ENCODE measurements at regions not wholly inside any gene's neighbourhood (a gene's known extent, or its start where the extent isn't known, plus 50 kb on each side); places are given as distances from the start of the nearest gene placed in this dataset.

DNA sequence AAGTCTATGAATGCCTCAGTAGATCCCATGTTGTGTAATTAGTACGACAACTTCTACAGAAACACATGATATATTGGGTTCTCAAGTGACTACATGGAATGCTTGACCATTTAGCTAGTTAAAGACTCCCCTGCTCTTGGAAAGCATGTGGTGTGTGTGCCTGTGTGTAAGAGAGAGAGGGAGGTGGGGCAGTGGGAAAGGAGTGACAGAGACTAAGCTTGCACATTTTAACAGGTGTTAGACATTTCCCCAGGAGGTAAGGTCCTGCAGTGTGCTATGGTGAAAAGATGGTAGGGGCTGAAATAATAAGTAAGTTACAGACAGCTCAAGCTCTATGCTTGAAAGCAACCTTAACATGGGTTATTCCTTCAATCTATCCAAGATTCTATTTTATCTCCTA lies 241.7 kb upstream of the GHITM start:
- DNase-seq, result no peak

DNA sequence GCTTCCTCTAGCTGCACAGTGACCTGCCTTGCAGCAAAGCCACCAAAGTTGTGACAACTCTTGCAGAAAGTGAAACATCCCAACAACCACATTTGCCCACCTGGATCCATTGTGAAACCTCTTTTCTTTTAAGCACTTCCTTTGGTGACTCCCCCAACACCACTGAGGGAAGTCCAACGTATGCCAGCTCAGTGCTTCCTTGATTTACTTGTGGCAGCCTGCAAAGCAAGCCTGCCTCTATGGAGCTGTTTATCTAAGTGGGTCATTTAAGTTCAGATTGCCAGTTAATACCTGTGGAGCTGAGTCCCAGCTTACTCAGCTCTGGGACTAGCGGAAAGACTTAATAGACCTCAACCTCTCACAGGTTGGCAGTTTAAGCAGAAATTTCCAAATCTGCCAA lies 230.8 kb upstream of the GHITM start:
- DNase-seq, result no peak

GRCh38 chr10:83909001-83909400 lies 230.3 kb upstream of the GHITM start:
- DNase-seq, result no peak

GRCh38 chr10:83915801-83916200 lies 223.5 kb upstream of the GHITM start:
- DNase-seq, result no peak

DNA sequence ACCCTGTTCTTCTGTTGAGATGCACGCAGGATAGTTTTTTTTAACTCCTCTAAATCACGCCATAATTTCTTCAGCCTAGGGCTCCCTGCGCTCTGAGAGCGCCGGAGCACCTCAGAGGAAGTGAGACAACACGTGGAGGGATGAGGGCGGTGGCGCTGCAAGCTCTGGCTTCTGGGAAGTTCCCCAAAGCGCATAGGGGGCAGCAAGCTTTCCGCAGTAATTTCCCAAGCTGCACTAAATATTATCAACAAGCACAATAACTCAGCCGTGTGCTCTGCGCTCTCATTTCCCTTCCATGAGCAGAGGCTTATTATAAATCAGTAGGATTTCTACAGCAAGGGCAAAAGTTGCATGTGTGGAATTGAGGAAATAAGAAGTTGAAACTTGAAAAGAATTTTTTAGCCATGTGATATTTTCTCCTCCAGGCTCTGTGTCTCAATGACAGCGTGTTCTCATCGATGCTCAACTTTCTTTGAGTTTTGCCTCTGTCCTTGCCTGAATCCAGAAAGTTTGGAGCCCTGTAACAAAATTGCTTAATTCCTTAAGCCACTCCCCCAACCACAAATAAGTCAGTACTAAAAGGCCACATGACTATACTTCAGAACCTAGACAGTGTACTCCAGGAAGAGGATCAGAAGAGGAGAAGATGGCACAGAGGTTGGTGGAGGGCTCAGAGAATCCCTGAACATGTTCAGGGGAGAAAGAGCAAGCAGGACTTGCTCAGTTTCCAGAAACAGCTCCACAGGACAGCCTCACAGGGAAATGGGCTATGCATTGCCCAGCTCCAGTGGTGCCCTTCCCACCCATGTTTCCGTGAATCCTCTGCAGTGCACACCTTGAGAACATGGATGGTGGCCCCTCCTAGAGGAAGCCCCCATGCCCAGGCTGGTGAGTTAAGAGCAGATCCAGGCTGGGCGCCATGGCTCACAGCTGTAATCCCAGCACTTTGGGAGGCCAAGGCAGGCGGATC lies 221.5 kb upstream of the GHITM start:
- DNase-seq, result no peak

GRCh38 chr10:83919187-83919586 lies 220.1 kb upstream of the GHITM start:
- no peak for DNase-seq

- no peak for DNase-seq
These were observed 217.1 kb upstream of the GHITM start for GRCh38 chr10:83921984-83922860.

DNA sequence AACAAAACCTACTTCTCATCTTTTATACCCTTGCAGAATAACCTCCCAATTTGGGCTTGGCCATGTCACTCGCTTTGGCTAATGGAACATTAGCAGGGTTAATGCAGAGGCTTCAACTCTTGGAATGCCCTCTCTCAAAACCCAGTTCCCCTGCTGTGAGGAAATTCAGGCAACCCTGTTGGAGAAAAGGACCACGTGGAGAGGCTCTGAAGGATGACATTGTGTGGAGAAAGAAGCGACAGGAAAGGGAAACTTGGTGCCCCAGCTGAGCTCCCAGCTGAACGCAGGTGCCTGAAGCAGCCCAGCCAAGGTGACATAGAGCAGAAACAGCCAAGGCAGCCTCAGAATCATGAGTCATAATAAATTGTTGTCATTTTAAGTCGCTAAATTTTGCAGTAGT lies 214.2 kb upstream of the GHITM start:
- DNase-seq, result no peak

- DNase-seq, result no peak
These were observed 212.7 kb upstream of the GHITM start for GRCh38 chr10:83926606-83927005.

DNA sequence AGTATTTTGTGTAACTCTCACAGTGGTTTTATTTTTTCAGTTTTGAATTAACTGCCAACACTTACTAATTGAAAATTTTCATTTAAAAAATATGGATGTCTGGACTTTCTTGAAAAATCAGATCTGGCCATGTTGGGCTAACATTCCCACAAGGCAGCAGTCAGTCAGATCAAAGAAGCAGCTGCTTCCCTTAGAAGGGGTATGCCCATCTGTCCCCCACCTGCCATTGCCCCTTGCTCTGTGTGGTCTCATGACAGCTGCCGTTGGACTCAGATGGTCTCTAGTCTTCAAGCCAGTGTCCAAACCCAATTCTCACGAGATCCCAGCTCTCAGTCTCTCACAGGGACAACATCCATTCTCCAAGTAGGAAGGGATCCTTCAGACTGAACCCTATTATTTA lies 212.1 kb upstream of the GHITM start:
- DNase-seq, result no peak

DNA sequence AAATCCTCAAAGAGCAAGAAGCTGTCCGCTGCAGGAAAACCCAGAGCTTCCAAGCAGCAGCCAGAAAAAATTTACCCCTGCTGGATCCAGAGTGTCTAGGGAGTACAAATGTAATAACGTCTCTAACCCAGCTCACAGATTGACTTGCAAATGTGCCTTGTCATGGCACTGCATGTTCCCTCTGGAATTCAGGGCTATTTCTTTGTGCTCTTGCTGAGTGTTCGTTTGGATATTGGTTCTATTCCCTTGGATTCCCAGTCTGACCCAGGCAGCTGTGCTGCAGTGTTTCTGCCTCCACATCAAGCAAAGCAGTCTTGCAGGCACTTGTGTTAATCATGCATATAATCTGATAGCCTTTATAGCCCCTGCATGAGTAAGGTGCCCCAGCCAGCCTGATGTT lies 209.9 kb upstream of the GHITM start:
- DNase-seq, result no peak

DNA sequence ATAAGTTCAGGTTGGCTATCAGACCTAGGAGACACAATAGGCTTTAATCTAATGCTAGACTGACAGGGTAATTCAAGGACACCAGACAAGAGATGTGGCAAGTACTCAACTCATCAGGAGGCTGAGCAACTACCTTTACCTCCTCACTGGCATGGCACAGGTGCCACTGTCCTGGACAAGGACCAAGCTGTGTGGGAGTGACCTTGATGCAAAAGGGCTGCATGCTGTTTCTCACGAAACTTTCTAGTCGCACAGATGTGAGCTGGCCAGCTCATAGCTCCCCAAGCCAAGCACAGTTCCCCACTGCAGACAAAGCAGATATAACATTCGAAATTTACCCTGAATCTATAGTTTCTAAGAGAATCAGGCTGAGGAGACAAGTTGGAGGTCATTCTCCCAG lies 207.6 kb upstream of the GHITM start:
- DNase-seq, result no peak

DNA sequence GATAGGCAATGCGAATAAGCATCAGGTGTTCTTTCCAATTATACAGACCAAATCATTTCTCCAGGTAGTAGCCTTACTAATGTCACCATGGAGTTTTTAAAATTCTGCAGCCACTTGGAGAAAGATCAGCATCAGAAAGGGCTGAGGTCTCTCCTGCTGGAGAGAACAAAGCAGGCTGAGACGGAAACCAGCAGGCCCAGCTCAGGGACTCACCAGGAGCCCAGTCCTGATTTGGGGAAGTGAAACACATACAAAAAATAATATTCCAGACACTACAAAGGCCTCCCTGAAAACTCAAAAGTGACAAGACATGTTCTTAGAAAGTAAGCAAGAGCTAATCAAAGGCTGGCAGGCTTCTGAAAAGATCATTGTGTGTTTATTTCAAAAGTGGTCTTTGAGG lies 207.1 kb upstream of the GHITM start:
- DNase-seq, result no peak

GRCh38 chr10:83934062-83934461 lies 205.2 kb upstream of the GHITM start:
- no peak for DNase-seq

DNA sequence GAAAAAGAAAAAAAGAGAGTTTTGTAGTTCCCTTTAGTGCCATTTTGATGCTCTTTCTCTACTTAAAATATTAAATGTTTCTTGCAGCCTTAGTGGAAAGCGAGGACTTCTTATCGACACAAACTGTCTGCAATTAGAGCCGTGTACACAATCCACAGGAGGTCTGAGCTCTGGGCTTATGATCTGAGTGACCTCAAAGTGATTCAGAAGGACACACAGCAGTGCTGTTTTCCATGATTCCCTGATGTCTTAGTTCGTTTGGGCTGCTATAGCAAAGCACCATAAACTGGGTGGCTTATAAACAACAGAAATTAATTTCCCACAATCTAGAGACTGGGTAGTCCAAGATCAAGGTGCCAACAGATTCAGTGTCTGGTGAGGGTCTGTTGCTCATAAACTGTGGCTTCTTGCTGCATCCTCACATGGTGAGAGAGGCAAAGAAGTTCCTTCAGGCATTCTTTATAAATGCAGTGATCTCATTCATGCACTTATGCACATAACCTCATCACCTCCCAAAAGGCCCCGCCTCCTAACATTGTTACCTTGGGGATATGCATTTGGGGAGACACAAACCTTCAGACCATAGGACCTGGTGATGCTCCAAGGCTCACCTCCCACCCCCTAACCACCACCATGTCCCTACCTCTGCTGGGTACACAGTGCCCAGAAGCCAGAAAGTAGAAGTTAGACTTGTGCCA lies 204.5 kb upstream of the GHITM start:
- no peak for DNase-seq

- DNase-seq, result no peak
These were observed 204.0 kb upstream of the GHITM start for GRCh38 chr10:83935339-83935736.

DNA sequence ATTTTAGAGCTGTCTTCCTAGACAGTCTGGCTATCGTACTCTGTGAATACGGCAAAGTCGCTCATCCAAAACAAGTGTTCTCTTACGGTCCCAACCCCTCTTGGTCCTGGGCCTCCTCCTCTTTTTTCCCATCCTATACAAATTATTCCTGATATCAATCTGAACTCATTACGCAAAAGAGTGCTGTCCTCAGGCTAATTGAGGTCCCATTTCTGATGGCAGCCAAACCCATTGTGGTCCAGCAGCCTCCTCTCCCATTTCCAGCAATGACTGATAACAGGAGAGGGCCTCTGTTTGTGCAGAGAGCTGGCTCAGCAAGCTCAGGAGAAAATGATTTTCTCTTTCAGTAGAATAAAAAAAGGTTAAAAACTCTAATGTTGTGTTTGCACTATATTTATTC lies 203.4 kb upstream of the GHITM start:
- no peak for DNase-seq

- DNase-seq, result no peak
These were observed 202.1 kb upstream of the GHITM start for GRCh38 chr10:83937161-83937560.

DNA sequence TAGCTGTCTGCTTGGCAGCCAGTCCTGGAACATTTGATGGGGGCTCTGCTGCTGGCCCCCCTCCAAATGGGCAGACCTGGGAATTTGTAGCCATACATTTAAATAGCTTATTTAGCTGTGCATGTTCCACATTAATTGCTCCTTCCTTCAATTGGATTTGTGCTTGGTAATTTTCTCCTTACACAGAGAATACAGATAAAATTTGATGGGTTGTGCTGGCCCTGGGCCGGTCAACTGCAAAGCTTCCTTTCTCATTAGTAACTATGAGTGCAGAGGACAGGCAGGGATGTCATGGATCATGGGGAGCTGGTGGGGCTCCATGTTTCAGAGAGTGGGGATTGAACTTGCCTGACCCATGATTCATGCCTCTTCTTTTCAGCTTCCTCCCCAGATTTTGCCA lies 201.5 kb upstream of the GHITM start:
- no peak for DNase-seq

DNA sequence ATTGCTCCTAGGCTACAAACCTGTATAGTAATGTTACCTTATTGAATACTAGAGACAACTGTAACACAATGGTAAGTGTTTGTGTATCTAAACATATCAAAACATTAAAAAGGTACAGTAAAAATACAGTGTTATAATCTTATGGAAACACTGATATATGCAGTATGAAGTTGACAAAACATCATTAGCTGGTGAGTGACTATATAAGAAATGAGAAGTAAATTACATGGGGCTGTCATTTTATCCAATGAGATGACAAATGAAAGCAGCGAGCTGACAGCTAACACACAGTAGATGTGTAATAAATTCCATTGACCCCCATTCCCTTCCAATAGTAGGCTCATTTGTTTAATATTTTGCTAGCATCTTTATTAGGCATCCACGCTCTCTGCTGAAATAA lies 198.1 kb upstream of the GHITM start:
- no peak for DNase-seq

DNA sequence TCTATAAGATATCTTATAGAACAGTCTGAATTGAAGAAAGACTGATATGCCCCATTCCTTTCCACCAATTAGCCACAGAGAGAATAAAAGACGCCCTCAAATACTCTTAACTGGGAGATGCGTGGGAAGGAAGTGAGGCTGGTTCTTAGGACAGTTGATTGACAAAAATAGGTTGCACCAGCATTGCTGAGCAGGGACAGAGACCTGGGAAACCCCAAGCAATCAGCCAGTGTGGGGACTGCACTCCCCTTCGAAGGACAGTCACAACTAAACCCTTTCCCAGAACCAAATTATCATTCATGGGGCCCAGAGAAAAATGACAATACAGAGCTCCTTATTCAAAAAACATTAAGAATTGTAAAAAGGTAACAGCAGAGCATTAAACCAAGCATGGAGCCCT lies 196.9 kb upstream of the GHITM start:
- no peak for DNase-seq

DNA sequence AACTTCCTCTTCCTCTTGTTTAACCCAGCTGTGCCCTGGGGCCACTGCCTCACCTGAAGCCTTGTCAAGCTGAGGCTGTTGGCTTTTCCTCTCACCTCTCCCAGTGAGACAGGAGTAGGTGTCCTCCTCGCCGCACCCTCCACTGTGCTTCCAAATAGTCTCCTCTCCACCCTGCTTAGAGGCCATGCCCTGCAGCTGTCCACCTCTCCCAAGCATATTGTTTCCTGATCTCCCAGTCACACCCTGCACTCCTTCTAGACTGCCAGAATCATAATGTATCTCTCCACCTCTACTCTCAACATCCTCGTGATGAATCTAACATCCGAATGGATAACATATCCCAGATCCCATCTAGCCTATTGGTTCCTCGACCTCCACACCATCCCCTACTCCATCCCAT lies 196.3 kb upstream of the GHITM start:
- DNase-seq, result no peak

DNA sequence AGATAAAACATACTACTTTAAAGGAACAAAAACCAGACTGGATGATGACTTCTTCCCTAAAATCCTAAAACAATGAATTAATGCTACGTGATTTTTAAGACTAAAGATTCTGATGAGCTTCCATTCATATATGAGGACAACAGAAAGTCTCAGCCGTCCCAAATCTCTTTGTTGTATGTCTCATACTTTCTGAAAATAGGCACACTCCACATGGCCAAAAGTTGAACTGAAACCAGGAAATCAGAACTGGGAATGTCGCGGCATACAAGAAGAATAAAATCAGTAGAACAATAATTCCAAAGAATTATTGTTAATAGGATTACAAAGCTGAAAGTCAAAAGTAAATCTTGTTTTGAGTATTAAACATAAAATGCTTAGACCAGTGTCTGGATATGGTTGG lies 195.4 kb upstream of the GHITM start:
- DNase-seq, result no peak
